Natural killer cell (primary cell): ENCODE measurements at regions not wholly inside any gene's neighbourhood (a gene's known extent, or its start where the extent isn't known, plus 50 kb on each side); places are given as distances from the start of the nearest gene placed in this dataset.
"Not testable (repeated sequence)": the region's sequence is repeated elsewhere in the genome, so short reads cannot be mapped to it uniquely, and the experiment has no call there.

Experiments
- ATAC-seq, 3 donors: fragments of 150-1000 bp in 2 of 3; fragments of 200-7000 bp in 1 of 3; cut with Tn5 transposase; 1 replicate in 1 of 3; 2 replicates in 2 of 3; pipeline ENCODE4 v1.10.0; 2021; ENCODE audit warnings: mild to moderate bottlenecking in 2 of 3, moderate library complexity in 2 of 3
- DNase-seq, 2 donors: peaks; one replicate each; pipeline versions ENCODE4 v3.0.0 to v3.0.0-alpha.2; 2013 to 2021; ENCODE audit warnings: mixed read lengths in 1 of 2
- H3K27ac ChIP-seq: one replicate; pipeline ENCODE4 v1.5.1; 2013; ENCODE audit warnings: mild to moderate bottlenecking, low read length
- H3K27me3 ChIP-seq: one replicate; pipeline ENCODE4 v1.6.1; 2013; ENCODE audit warnings: low read length; ENCODE audit not compliant: control insufficient read depth, insufficient read depth
- H3K36me3 ChIP-seq: one replicate; pipeline ENCODE4 v1.6.1; 2013; ENCODE audit warnings: low read length; ENCODE audit not compliant: control insufficient read depth, insufficient read depth
- H3K4me1 ChIP-seq: one replicate; pipeline ENCODE4 v1.6.1; 2013; ENCODE audit warnings: low read length; ENCODE audit not compliant: control insufficient read depth, insufficient read depth
- H3K4me3 ChIP-seq: one replicate; pipeline ENCODE4 v1.5.1; 2013; ENCODE audit warnings: low read length
- H3K9me3 ChIP-seq: one replicate; pipeline ENCODE4 v1.6.1; 2013; ENCODE audit warnings: low read length; ENCODE audit not compliant: control insufficient read depth, insufficient read depth
- H3K27ac Mint-ChIP-seq, 2 donors: one replicate each; pipeline ENCODE4 v1.8.0; 2022; ENCODE audit warnings: mild to moderate bottlenecking in 2 of 2, mixed read lengths in 2 of 2, moderate library complexity in 1 of 2
- H3K27me3 Mint-ChIP-seq, 2 donors: one replicate each; pipeline ENCODE4 v1.8.0; 2022; ENCODE audit warnings: low read depth in 2 of 2, mixed read lengths in 2 of 2
- H3K36me3 Mint-ChIP-seq: one replicate; pipeline ENCODE4 v1.8.0; 2022; ENCODE audit warnings: mixed read lengths
- H3K4me1 Mint-ChIP-seq, 2 donors: one replicate each; pipeline ENCODE4 v1.8.0; 2022; ENCODE audit warnings: mixed read lengths in 2 of 2
- H3K4me3 Mint-ChIP-seq: one replicate; pipeline ENCODE4 v1.8.0; 2022; ENCODE audit warnings: mild to moderate bottlenecking, moderate library complexity, mixed read lengths
- H3K9me3 Mint-ChIP-seq, 2 donors: one replicate each; pipeline ENCODE4 v1.8.0; 2022; ENCODE audit warnings: mixed read lengths in 2 of 2
- CTCF ChIP-seq: fragments of 200-600 bp; IDR thresholded peaks from one replicate; pipeline ENCODE4 v1.8.0; 2022; ENCODE audit warnings: antibody characterized with exemption
- WGBS: methylation state at CpG from one replicate; pipeline ENCODE4 v1.1.7; 2013; ENCODE audit warnings: missing lambda C conversion rate; ENCODE audit not compliant: insufficient coverage; 5-methylcytosine and 5-hydroxymethylcytosine counted together
- intact Hi-C: fragments of 100-400 bp; cut with micrococcal nuclease; formaldehyde crosslinking; loops from one replicate; pipeline ENCODE4 v1.14.2; 2022

GRCh38 chr4:147250062-147250461 lies 230.8 kb upstream of the EDNRA start:
- no peak for DNase-seq
- H3K4me1 ChIP-seq, result no peaks in the 10 kb centered on the region
- intact Hi-C loops, result no loop called here

GRCh38 chr4:147255268-147255667 lies 225.6 kb upstream of the EDNRA start:
- H3K9me3 Mint-ChIP-seq, result peaks cover 17 to 25% of the 10 kb centered on the region in 2 donors
- H3K36me3 ChIP-seq, H3K27me3 ChIP-seq, H3K4me1 ChIP-seq, H3K4me3 Mint-ChIP-seq, intact Hi-C loops, H3K9me3 ChIP-seq, H3K27ac ChIP-seq, DNase-seq, H3K4me3 ChIP-seq, H3K27ac Mint-ChIP-seq, ATAC-seq, H3K4me1 Mint-ChIP-seq, H3K36me3 Mint-ChIP-seq, H3K27me3 Mint-ChIP-seq: not testable (repeated sequence)
- 85% methylated on average over 11 of the region's 11 CpGs for WGBS

More at GRCh38 chr4:147250062-147250461, 230.8 kb upstream of the EDNRA start:
- Mint-ChIP-seq H3K36me3 (peaks cover 7% of the 10 kb centered on the region), H3K27me3 (no peaks in the 10 kb centered on the region), H3K4me3 (no peak overlapping the region), H3K9me3 (peaks cover 14 to 21% of the 10 kb centered on the region in 2 donors), H3K27ac (no peak overlapping the region), H3K4me1 (no peaks in the 10 kb centered on the region)
- Histone ChIP-seq H3K27me3 (no peaks in the 10 kb centered on the region), H3K9me3 (no peaks in the 10 kb centered on the region), H3K4me3 (no peak overlapping the region), H3K36me3 (no peaks in the 10 kb centered on the region), H3K27ac (no peak overlapping the region)
- no peak for TF ChIP-seq CTCF
- no peak for ATAC-seq

- H3K4me1 Mint-ChIP-seq, H3K36me3 Mint-ChIP-seq, H3K36me3 ChIP-seq, H3K9me3 ChIP-seq, H3K4me3 Mint-ChIP-seq, H3K27me3 Mint-ChIP-seq, H3K4me1 ChIP-seq, H3K27ac ChIP-seq, DNase-seq, ATAC-seq, H3K27me3 ChIP-seq, H3K4me3 ChIP-seq, intact Hi-C loops, H3K27ac Mint-ChIP-seq: not testable (repeated sequence)
- WGBS, result no CpG with 5 or more reads among the region's 1 CpG
- peaks cover 10 to 13% of the 10 kb centered on the region in 2 donors for H3K9me3 Mint-ChIP-seq
These were observed 221.6 kb upstream of the EDNRA start for GRCh38 chr4:147259271-147259670.

- DNase-seq (no peak), ATAC-seq (no peak)
- Histone ChIP-seq H3K27ac (no peak overlapping the region), H3K4me3 (no peak overlapping the region), H3K27me3 (no peaks in the 10 kb centered on the region), H3K9me3 (peaks cover 4% of the 10 kb centered on the region), H3K4me1 (no peaks in the 10 kb centered on the region), H3K36me3 (no peaks in the 10 kb centered on the region)
- no peaks in the 10 kb centered on the region for H3K36me3 Mint-ChIP-seq
- no CpG with 5 or more reads among the region's 3 CpGs for WGBS
- intact Hi-C loops, result no loop called here
- peaks cover 9 to 21% of the 10 kb centered on the region in 2 donors for H3K9me3 Mint-ChIP-seq
- no peaks in the 10 kb centered on the region for H3K27me3 Mint-ChIP-seq
- no peaks in the 10 kb centered on the region for H3K4me1 Mint-ChIP-seq
- TF ChIP-seq CTCF, result no peak
- no peak overlapping the region for H3K4me3 Mint-ChIP-seq
- no peak overlapping the region for H3K27ac Mint-ChIP-seq
These were observed 196.6 kb upstream of the EDNRA start for GRCh38 chr4:147284256-147284835.
